GM21825 (cell line): ENCODE measurements at regions not wholly inside any gene's neighbourhood (a gene's known extent, or its start where the extent isn't known, plus 50 kb on each side); places are given as distances from the start of the nearest gene placed in this dataset.

ENCODE experiments used
- ATAC-seq: cut with Tn5 transposase; IDR thresholded peaks from one replicate; pipeline ENCODE4 v1.9.1; 2021; ENCODE audit warnings: mild to moderate bottlenecking, moderate library complexity; ENCODE audit not compliant: unreplicated experiment

- no peak for ATAC-seq
Measured at GRCh38 chr12:65596514-65597091, 227.7 kb upstream of the HMGA2 start.

- no peak for ATAC-seq
Measured at GRCh38 chr12:65597527-65597926, 226.8 kb upstream of the HMGA2 start.

GRCh38 chr12:65598688-65599087 lies 225.6 kb upstream of the HMGA2 start:
- ATAC-seq: no peak

- no peak for ATAC-seq
Measured at GRCh38 chr12:65602253-65602609, 222.1 kb upstream of the HMGA2 start.

GRCh38 chr12:65602610-65603295 lies 221.5 kb upstream of the HMGA2 start:
- no peak for ATAC-seq

GRCh38 chr12:65603438-65604351 lies 220.6 kb upstream of the HMGA2 start:
- no peak for ATAC-seq

GRCh38 chr12:65605019-65605418 lies 219.3 kb upstream of the HMGA2 start:
- no peak for ATAC-seq

- no peak for ATAC-seq
Measured at GRCh38 chr12:65606008-65606766, 218.1 kb upstream of the HMGA2 start.

- ATAC-seq: no peak
Measured at GRCh38 chr12:65607401-65607841, 216.9 kb upstream of the HMGA2 start.

GRCh38 chr12:65608319-65608916 lies 215.9 kb upstream of the HMGA2 start:
- ATAC-seq: no peak

GRCh38 chr12:65609359-65609771 lies 214.9 kb upstream of the HMGA2 start:
- ATAC-seq: no peak

GRCh38 chr12:65611396-65611795 lies 212.9 kb upstream of the HMGA2 start:
- no peak for ATAC-seq

- ATAC-seq: no peak
Measured at GRCh38 chr12:65612440-65612839, 211.8 kb upstream of the HMGA2 start.

- ATAC-seq: no peak
Measured at GRCh38 chr12:65613692-65614091, 210.6 kb upstream of the HMGA2 start.

- ATAC-seq: no peak
Measured at GRCh38 chr12:65614259-65614889, 209.9 kb upstream of the HMGA2 start.

GRCh38 chr12:65615118-65615517 lies 209.2 kb upstream of the HMGA2 start:
- no peak for ATAC-seq

GRCh38 chr12:65616022-65616421 lies 208.3 kb upstream of the HMGA2 start:
- ATAC-seq: no peak

GRCh38 chr12:65618588-65618987 lies 205.7 kb upstream of the HMGA2 start:
- no peak for ATAC-seq

GRCh38 chr12:65619018-65619417 lies 205.3 kb upstream of the HMGA2 start:
- ATAC-seq: no peak

- ATAC-seq: no peak
Measured at GRCh38 chr12:65620046-65620445, 204.2 kb upstream of the HMGA2 start.
